Sigmoid colon (tissue), 4 donors: ENCODE measurements at regions not wholly inside any gene's neighbourhood (a gene's known extent, or its start where the extent isn't known, plus 50 kb on each side); places are given as distances from the start of the nearest gene placed in this dataset.

ENCODE experiments used
- CTCF ChIP-seq, 4 experiments: fragments of 450-650 bp in 3 of 4; fragments of 200-600 bp in 1 of 4; IDR thresholded peaks; one replicate each; pipeline ENCODE4 v1.5.1; 2016 to 2019; ENCODE audit warnings: antibody characterized with exemption in 4 of 4, mild to moderate bottlenecking in 3 of 4, moderate library complexity in 2 of 4
- EP300 ChIP-seq, 4 donors: sonication (generic); formaldehyde crosslinking; IDR thresholded peaks; one replicate each; pipeline ENCODE4 v1.6.1; 2017; ENCODE audit warnings: antibody characterized with exemption in 4 of 4
- POLR2A ChIP-seq, 2 donors: fragments of 450-650 bp; IDR thresholded peaks; one replicate each; pipeline ENCODE4 v1.6.1; 2016; ENCODE audit warnings: antibody characterized with exemption in 2 of 2, mild to moderate bottlenecking in 2 of 2, moderate library complexity in 2 of 2
- POLR2AphosphoS5 ChIP-seq, 4 donors: sonication (generic); formaldehyde crosslinking; IDR thresholded peaks; one replicate each; pipeline ENCODE4 v1.6.1; 2017; ENCODE audit warnings: antibody characterized with exemption in 4 of 4

DNA sequence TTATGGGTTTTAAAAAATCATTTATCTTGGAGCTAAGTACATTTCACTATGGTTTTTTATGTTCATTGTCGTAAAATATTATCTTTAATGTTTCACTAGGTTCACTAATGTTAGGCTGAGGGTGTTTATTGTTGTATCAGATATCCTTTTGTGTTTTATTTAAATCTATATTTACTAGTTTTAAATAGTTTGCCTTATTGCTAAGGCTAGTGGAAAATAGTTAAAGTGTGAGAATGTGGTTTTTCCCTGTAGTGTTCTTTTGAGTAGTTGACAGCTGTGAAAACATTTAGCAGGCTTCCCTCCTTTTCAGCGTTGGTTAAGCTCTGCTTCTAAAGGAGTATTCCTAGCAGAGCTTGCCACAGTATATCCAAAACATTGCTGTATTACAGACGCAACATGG, 139.0 kb downstream of the TM9SF2 start:
- TF ChIP-seq POLR2A (IDR thresholded peaks at IDR 0.05) (no peak), EP300 (IDR thresholded peaks at IDR 0.05) (no peak), CTCF (IDR thresholded peaks at IDR 0.05) (no peak), POLR2AphosphoS5 (IDR thresholded peaks at IDR 0.05) (no peak)
